GM20000 (cell line): ENCODE measurements at regions not wholly inside any gene's neighbourhood (a gene's known extent, or its start where the extent isn't known, plus 50 kb on each side); places are given as distances from the start of the nearest gene placed in this dataset.

Experiments used
- DNase-seq: peaks from one replicate; pipeline ENCODE4 v3.0.0; 2012; ENCODE audit warnings: low spot score
- TF ChIP-seq, protein P1 (sequence below): IDR thresholded peaks from 2 replicates; pipeline ENCODE4 v1.5.1; 2012; ENCODE audit warnings: mild to moderate bottlenecking, control low read depth; ENCODE audit errors: extremely low read depth, missing control alignments

DNA sequence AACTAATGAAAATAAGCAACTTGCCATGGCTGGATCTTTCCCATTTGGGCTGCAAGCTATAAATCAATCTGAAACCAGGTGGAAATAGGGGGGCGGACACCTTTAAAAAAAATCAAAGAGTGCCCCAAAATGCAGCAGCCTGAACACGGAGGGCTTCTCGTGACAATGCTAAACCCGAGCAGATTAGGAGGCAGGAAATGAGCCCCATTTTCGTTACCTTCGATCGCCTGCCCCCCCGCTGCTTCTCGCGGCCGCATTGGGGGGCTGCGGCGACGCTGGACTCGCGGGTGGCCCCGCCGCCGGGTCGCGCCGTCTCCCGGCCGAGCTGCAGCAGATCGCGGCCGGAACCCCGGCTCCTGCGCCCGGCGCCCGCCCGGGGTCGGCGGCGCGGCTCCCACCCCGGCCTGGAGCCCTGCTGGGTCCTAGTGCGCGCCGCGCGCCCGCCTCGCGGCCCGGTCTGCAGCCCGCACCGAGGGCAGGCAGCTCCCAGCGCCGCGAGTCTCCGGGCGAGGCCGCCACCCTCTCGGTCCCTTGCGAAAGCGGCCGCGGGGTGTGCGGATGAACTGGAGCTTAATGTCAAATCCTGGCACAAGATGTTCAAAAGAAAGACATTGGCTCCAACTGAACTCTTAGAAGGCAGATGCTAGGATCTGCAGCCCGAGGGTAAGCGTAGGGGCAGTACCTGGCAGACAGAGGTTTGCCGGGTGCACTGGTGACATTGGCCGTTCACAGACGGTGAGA, 201.9 kb upstream of the FOXN3 start:
- DNase-seq: peak; percentile 89
- TF ChIP-seq, protein P1, sequence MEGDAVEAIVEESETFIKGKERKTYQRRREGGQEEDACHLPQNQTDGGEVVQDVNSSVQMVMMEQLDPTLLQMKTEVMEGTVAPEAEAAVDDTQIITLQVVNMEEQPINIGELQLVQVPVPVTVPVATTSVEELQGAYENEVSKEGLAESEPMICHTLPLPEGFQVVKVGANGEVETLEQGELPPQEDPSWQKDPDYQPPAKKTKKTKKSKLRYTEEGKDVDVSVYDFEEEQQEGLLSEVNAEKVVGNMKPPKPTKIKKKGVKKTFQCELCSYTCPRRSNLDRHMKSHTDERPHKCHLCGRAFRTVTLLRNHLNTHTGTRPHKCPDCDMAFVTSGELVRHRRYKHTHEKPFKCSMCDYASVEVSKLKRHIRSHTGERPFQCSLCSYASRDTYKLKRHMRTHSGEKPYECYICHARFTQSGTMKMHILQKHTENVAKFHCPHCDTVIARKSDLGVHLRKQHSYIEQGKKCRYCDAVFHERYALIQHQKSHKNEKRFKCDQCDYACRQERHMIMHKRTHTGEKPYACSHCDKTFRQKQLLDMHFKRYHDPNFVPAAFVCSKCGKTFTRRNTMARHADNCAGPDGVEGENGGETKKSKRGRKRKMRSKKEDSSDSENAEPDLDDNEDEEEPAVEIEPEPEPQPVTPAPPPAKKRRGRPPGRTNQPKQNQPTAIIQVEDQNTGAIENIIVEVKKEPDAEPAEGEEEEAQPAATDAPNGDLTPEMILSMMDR: no peak

DNA sequence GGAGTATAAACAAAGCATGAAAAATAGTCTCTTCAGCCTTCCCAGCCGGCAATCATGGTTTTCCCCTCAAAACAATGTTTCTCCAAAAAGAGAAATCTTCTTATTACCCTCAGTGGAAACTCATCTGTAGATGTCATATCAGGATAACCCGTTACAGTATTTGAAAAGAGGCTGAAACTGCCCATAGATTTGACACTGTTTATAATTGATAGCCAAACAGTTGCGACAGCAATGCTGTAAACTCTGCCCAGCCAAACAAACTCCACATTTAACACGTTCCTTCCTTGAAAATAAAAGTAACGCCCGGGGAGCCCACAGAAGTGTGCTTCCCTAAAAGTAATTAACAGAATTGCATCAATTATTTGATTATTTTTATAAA, 201.3 kb upstream of the FOXN3 start:
- peak; percentile 45 for DNase-seq
- TF ChIP-seq, protein P1: no peak

DNA sequence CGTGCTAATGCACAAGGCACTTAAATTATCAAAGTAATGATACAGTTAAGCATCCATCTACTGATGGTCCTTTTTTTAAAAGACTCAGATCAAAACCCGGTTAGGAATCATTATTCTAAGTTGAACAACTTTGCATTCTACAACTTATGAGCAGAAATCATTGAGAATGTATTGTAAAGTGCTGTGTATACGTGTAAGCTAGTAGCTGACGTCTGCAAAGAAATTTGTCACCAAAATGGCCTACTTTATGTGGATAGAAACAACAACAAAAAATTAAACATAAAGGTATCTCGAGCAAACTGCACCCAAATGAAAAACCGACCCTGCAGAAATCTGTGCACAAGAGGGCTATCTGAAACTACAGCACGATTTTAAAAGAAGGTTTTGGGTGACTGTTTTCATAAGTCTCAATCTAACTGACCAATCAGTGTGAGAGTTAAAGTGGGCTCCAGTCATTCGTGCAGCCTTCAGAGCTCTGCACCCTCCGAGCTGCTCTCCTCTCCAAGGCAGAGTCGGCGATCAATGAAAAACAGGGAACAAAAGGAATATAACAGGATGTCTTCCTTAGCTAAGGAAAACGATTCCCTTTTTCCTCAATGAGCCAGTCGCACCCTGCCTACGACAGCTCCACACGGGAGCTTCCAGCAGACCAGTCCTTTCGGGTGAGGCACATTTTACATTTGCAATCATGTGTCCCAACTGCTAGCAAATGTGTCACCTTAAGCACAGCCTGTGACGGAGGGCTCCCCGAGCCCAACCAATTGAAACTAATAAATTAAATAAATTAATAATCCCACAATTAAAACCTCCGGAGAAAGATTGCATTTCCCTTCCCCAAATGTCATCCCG, 200.7 kb upstream of the FOXN3 start:
- peak; percentile 67 for DNase-seq
- TF ChIP-seq, protein P1: no peak

DNA sequence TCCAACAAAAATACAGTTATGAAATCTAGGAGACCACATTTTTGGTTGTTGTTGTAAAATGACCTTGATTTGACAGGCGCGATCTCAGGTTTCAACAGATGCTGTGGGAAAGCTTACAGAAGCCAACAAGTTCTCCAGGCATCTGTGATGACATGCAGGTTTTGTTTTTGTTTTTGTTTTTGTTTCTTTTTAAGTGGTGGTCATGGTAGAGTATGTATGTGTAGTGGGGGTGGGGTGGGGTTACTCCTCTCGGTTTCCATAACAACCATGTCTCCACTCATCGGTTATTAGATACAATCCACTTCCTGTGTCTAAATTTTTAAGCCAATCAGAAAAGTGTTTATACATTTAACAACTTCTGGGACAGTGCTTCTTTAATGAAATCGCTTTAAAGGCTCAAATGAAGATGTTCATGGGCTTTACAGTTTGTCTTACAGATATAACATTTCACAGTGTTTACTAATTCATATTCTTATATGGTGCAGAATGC, 199.9 kb upstream of the FOXN3 start:
- DNase-seq: peak; percentile 84

DNA sequence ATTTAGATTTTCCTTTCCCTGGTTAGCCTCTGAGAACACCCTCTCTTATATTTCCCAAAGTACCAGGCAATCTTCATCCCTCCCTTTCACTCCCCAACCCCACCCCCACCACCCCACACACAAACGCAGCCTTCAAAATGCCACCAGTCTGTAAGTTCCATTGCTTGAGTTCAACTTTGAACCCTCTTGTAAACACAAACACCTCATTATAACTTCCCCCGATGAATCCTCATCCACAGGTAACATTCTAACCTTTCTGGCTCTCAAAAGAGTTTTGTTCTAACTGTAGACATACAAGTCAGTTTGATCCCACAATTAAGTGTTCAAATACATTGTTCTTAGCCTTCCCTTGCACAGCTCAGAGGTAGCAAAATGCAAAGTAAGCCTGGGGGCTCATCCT, 199.4 kb upstream of the FOXN3 start:
- TF ChIP-seq, protein P1: no peak

More for the DNA sequence above, 199.9 kb upstream of the FOXN3 start:
- TF ChIP-seq, protein P1: no peak

DNA sequence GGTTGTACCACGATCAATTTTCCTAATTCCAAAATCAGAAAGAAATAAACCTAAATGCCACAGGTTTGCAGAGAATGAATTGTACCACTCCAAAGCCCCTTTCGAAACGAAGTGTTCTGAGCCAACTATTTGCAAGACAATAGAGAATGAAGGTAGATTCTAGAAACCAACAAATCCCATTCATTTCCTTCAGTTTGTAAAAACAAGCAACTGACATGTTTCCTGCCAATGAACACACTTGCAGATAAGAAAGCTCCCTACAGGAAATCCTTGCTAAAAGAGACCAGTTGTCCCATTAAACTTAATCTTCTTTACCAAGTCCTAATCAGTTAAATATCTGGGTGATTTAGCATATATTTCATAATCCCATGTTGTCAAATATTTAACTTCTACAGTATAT, 198.4 kb upstream of the FOXN3 start:
- TF ChIP-seq, protein P1: no peak

More for the DNA sequence above, 199.4 kb upstream of the FOXN3 start:
- no peak for DNase-seq

More for the DNA sequence above, 198.4 kb upstream of the FOXN3 start:
- no peak for DNase-seq
